Renal cortical epithelial cell (primary cell): ENCODE measurements at regions not wholly inside any gene's neighbourhood (a gene's known extent, or its start where the extent isn't known, plus 50 kb on each side); places are given as distances from the start of the nearest gene placed in this dataset.

Experiments
- DNase-seq: peaks from one replicate; pipeline ENCODE4 v3.0.0-alpha.2; 2011; ENCODE audit warnings: low read depth

- DNase-seq: no peak
These were observed 163.3 kb downstream of the MACROH2A1 start for GRCh38 chr5:135235551-135236227.

GRCh38 chr5:135234666-135235401 lies 164.2 kb downstream of the MACROH2A1 start:
- no peak for DNase-seq

DNA sequence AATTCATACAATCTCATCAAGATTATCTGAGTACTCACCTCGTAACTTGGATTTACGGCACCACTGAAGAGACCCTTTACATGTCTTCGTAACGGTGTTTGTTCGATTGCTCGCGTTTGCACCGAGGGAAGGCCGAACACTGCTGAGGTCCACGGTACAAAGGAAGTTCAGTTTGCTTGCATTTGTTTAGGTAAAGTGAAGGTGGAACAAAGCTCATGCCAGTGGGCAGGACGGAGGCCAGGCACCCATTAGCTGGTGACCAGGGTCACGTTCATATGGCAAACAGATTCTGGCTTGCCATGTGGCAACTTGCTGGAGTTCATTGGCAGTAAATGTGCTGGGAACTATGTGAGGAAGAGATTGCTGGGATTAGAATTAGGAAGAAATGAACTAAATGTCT lies 164.8 kb downstream of the MACROH2A1 start:
- no peak for DNase-seq

- no peak for DNase-seq
These were observed 165.6 kb downstream of the MACROH2A1 start for GRCh38 chr5:135233477-135233876.

DNA sequence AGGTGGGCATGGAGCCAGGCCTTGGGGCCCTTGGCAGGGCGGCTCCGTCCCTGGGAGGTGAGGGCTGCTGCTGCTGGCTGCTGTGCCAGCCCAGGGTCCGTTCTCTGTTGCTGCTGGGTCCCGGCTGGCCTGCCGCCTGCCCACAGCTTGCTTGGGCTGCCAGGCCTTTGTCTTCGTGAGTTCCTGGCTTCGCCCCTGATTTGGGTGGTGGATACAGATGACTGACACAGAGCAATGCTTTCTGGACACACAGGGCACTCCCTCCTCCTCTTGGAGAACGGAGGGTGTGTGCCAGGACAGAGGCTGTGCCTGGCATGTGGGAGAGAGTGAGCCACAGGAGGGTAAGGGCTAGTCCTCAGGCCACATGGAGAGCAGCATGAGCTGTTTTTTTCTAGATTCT lies 166.1 kb downstream of the MACROH2A1 start:
- peak; percentile 87 for DNase-seq

DNA sequence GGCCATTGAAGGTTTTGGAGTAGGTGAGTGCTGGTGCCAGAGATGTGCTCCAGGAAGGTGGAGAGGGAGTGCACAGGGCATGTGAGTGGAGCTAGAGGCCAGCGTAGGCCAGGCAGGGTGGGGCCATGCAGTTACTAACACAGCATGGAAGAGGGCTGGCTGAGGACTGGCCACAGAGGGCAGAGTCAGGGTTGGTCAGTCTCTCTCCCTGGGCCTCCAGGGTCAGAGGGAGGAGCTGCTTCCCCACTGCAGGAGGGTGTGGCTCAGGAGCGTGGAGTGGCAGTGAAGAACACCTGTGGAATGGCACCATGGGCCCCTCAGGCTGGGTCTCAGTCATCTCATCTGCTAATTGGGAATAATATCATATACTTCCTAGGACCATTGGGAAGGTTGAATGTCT lies 167.7 kb downstream of the MACROH2A1 start:
- no peak for DNase-seq

- DNase-seq: peak; percentile 48
These were observed 168.6 kb downstream of the MACROH2A1 start for GRCh38 chr5:135230251-135230925.

DNA sequence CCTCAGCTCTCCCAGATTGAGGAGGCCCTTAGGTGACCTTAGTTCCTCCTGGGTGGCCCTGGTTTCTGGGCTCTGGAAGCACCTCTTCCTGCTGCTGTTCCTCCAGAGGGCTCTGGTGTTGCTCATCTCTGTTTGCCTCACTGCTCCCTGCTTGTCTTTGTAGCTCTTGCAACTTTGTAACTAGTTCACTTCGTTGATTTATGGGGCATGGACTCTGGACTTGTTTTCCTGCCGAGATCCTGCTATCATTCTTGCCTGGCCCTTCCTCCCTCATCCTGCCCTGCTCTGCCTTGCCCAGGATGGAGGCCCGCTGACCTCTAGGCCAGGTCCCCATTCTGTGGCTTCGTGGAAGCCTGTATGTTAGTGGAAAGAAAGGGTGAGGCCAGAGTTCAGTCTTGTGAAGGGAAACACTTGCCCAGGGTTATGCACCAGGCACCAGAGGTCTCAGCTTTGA lies 169.3 kb downstream of the MACROH2A1 start:
- peak; percentile 32 for DNase-seq

DNA sequence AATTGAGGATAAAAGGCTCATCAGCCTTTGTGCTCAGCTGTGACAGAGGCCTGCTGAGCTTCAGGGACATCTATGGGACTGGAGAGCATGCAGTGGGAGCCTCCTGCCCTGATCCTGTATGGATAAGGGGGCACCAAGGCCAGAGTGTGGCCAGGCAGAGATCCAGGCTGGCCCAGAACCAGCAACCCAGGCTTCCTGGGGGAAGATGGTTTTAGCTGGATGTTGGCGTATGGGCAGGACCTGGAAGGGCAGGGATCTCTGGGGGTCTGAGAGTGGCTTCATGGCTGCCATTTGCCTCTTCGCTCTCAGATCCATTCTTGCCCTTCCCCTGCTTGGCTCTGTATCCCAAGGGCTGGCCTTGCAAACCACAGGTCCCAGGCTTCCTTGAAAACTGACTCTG lies 169.9 kb downstream of the MACROH2A1 start:
- DNase-seq: no peak

DNA sequence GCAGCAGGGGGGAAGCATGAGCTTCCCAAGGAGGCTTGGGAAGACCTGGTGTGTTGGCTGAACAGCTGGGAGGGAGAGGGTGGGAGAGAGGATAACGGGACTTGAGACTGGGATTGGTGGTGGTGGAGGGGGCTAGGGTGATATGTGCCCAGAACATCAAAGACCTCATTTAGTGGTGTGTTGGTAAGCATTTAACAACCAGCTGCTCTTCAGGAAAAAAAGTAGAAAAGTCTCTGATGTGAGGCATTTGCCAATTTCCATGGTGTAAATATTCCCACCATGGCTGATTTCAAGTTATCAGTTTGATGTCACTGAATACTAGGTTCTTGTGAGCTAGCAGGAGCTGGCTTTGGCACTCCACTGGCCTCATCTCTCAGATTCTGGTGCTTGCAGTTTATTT lies 170.8 kb downstream of the MACROH2A1 start:
- DNase-seq: no peak

- DNase-seq: no peak
These were observed 171.7 kb downstream of the MACROH2A1 start for GRCh38 chr5:135227064-135228022.

DNA sequence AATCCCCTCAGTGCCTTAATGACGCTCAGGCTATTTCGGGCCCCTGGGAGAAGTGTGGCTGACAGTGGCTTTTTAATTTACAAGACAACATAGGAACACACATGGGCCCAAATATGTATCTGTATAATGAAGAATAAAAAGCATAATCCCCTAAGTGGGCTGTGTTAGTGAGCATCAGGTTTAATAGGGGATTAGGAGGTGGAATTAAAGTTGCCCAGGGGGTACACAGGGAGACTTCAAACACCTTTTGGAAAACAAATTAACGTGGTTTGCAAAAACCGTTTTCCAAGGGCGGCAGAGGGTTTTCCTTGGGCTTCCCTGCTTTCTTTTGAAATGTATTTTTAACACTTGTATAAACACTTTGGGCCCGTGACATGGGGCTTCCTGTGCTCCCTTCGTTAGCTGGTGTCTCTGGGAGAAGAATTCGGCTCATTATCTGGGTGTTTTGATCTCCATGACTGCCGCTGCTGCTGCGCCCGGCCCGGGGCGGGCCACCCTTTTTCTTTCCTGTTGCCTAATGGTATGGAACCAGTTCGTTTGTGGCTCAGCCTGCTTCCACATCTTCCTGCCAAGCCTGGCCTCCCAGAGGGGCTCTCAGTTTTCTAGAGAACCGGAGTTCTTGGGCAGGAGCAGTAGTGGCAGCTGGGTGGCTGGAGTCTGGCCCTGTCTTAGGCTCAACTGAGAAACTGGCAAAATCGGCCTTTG lies 173.0 kb downstream of the MACROH2A1 start:
- no peak for DNase-seq

DNA sequence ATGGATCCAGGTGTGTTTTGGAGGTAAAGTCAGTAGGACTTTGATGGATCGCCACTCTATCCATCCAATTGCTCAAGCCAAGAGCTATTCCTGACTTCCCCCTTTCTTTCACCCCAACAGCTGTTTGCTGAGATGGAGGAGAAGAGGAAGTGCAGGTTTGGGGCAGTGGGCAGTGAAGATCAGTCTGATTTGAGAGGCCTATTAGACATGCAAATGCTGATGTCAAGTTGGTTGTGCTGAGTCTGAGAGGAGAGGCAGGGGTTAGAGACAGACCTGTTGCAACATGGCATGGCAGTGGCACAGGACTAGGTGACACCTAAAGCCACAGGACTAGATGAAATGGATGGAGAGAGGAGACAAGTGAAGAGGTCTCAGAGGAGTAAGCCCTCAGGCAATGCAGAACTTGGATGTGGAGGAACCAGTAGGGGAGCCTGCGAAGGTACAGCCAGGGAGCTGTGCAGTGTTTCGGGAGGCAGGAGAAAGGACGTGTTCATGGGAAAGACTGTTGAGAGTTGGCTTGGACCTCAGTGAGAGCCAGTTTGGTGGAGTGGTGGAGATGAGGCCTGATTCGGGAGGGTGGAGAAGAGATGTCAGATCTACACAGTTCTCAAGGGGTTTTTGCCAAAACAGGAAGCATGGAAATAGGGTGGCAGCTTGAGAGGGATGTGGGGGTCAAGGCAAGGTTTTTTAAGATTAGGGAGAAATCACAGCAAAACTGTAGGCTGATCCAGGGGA lies 175.0 kb downstream of the MACROH2A1 start:
- DNase-seq: no peak

DNA sequence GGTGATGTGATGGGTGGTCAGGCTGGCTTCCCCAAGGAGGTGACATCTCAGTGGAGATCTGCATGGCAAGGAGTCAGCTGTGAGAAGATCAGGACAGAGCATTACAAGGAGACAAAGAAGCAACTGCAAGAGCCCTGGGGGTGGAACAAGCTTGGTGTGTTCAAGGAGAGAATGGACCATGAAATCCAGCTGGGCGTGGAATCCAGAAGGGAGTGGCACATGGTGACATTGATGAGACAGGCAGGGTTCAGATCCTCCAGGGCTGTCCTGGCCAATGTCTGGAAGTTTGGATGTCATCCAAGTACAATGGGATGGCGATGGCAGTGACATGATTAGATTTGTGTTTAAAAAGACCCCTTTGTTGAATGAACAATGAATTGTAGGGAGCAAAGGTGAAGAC lies 175.6 kb downstream of the MACROH2A1 start:
- no peak for DNase-seq

DNA sequence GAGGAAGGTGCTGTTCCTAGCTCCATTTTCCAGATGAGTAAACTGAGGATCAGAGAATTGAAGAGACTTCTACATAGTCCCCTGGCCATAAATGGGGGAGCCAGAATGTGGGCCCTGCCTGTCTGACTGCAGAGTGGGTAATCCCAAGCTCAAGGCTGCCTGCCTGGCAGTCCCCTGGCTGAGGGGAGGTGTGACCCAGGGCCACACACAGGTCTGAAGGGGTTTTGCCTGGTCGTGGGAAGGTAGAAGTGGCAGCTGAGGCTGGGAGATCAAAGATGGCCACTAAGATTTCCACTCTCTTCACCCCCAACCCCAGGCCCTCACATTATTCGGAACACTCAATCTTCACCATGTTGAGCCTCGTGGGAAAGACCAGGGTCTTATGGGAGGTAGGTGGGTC lies 176.3 kb downstream of the MACROH2A1 start:
- no peak for DNase-seq

DNA sequence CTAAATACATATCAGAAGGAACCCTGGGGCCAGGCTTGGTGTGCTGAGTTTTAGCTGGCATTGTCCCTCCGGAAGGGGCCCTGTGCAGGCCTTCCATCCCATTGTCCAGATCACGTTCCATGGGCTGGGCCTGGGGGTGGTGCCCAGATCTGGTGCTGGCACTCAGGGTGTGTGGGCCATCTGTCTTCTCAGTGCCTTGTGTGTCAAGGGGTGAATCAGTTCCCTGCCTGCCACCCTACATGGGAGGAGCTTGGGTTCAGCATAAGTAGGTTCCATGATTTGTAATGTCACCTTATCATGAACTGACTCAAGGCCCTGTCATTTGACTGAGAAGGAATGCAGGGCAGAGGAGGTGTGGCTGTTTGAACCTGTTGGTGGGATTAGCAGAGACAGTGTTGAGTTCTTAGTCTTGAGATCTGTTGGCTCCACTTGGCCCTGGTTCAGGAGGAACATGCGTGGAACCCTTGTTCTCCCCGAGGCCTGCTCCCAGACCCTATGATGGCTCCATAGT lies 176.8 kb downstream of the MACROH2A1 start:
- no peak for DNase-seq

DNA sequence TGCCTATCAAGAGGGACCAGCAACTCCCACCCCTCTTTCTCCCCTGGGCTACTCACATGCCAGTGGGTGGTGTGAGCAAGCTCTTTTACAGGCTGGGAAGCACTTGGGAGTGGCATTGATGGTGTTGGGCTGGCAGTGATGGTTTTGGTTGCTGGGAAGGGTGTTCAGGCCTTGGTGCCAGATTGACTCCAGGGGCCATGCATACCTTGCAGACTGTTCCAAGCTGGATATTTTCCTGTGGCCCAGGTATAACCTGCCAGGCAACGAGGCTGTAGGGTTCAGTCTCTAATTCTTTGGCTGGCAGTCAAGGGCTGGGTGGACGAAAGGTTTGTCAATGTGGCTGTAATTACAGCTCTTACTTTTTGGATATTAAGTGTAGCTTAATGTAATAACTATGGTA lies 177.3 kb downstream of the MACROH2A1 start:
- no peak for DNase-seq

GRCh38 chr5:135221187-135221473 lies 177.9 kb downstream of the MACROH2A1 start:
- no peak for DNase-seq

GRCh38 chr5:135220394-135221186 lies 178.4 kb downstream of the MACROH2A1 start:
- DNase-seq: no peak

DNA sequence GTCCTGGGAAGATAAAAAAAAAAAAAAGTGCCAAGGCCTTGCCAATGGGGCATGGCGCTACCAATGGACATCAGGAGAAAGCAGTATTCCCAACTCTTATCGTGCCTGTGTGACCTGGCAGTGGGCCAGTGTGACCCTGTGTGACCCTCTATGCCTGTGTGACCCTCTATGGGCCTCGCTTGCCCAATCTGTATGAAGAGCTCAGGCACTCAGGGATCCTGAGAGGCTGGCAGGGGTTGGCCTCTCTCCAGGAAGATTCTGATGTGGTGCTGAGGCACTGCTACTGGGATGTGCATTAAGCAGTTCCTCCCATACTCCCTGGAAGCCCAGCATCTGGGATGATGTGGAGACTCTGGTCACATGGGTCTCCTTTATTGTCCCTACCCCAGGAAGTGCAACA lies 179.2 kb downstream of the MACROH2A1 start:
- no peak for DNase-seq
